ENCODE measurements at regions not wholly inside any gene's neighbourhood (a gene's known extent, or its start where the extent isn't known, plus 50 kb on each side); places are given as distances from the start of the nearest gene placed in this dataset.

- TF ChIP-seq CTCF (IDR thresholded peaks at IDR 0.05) (no peak), POLR2A (IDR thresholded peaks at IDR 0.05) (no peak)
Measured at GRCh38 chr11:10619131-10619680, 50.7 kb upstream of the LYVE1 start.

Data from testis (tissue), 2 donors.